ENCODE measurements at regions not wholly inside any gene's neighbourhood (a gene's known extent, or its start where the extent isn't known, plus 50 kb on each side); places are given as distances from the start of the nearest gene placed in this dataset.
"Not testable (repeated sequence)": the region's sequence is repeated elsewhere in the genome, so short reads cannot be mapped to it uniquely, and the experiment has no call there.

GRCh38 chr1:157367870-157368269 is 184.4 kb downstream of the FCRL5 start:
- no peak for DNase-seq

- peak in 1 of 2 donors; percentile 27 for DNase-seq
Observed at GRCh38 chr1:157367091-157367739, 185.1 kb downstream of the FCRL5 start.

GRCh38 chr1:157364612-157365011 is 187.7 kb downstream of the FCRL5 start:
- DNase-seq: peak; percentile 18 to 36

GRCh38 chr1:157363660-157364140 is 188.6 kb downstream of the FCRL5 start:
- peak; percentile 39 to 53 for DNase-seq

- DNase-seq: no peak
Observed at GRCh38 chr1:157360023-157360390, 192.3 kb downstream of the FCRL5 start.

DNA sequence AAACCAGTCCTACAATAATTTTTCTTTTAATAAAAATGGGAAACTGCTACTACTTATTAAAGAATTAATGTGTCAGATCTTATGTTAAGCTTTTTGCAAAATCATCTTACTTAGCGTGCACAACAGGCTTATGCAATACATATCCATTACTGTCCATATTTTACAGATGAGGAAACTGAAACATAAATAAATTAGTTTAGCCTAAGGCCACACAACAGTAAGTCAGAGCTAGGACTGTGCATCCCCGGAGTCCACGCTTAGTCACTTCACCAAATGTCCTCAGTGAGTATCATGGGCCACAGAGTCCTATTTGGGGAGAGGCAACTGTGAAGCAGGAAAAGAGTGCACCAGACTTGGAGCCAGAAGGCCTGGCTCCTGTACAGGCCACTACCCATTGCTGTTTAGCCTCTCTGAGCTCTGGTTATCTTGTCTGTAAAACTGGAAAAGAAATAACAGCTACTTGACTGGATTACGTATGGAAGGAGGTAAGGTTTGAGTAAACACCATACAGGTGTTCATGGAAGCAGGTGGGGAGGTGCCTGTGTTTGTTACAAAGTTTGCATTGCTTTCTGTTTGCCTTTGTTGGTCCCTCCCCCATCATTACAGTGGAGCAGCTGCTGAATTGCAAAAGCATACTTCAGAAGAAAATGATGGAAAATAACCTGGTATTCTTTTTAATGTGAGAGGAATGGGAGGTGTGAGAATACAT is 192.8 kb downstream of the FCRL5 start:
- peak; percentile 12 to 30 for DNase-seq

- DNase-seq: no peak
Observed at GRCh38 chr1:157357111-157357510, 195.2 kb downstream of the FCRL5 start.

GRCh38 chr1:157356601-157357000 is 195.7 kb downstream of the FCRL5 start:
- no peak for DNase-seq

- no peak for DNase-seq
Observed at GRCh38 chr1:157353546-157353945, 198.8 kb downstream of the FCRL5 start.

DNA sequence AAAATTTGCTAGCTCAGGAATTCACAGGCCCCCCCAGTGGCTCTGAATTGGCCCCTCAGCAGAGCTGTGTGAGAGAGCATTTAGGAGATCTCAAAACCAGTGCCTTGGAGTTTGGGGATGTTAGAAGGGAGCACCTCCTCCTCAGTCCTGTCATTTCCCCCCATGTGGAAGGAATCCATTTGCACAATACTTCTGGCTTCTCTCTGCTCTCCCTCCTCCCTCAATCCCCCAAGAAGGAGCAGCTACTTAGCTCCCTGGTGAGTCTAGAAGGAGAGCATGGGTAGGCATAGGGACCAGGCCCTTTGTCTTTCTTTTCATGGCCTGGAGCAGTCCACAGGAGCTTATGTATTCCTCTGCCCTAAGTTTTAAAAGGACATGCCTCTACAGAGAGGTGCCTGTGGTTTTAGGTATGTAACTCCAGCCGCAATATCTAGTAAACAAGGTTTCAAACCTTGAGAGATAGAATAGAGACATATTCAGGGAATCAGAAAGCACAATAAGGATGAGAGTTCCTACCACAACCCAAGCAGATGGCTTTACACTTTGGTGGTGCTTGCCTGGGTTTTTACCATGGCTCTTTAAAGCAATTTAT is 199.4 kb downstream of the FCRL5 start:
- no peak for DNase-seq

- no peak for DNase-seq
Observed at GRCh38 chr1:157352216-157352615, 200.1 kb downstream of the FCRL5 start.

DNA sequence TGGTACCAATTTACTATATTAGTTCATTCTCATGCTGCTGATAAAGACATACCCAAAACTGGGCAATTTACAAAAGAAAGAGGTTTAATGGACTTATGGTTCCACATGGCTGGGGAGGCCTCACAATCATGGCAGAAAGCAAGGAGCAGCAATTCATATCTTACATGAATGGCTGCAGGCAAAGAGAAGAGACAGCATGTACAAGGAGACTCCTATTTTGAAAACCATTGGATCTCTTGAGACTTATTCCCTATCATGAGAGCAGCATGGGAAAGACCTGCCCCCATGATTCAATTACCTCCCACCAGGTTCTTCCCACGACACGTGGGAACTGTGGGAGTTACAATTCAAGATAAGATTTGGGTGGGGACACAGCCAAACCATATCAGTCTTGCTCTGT is 200.5 kb downstream of the FCRL5 start:
- not testable (repeated sequence) for DNase-seq

GRCh38 chr1:157348538-157349480 is 203.5 kb downstream of the FCRL5 start:
- no peak for DNase-seq

- no peak for DNase-seq
Observed at GRCh38 chr1:157347506-157347905, 204.8 kb downstream of the FCRL5 start.

DNA sequence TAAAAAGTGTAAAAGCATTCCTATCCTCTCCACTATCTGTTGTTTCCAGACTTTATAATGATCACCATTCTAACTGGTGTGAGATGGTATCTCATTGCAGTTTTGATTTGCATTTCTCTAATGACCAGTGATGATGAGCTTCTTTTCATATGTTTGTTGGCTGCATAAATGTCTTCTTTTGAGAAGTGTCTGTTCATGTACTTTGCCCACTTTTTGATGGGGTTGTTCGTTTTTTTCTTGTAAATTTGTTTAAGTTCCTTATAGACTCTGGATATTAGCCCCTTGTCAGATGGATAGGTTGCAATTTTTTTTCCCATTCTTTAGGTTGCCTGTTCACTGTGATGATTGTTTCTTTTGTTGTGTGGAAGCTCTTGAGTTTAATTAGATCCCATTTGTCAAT is 199.6 kb upstream of the ETV3 start:
- not testable (repeated sequence) for DNase-seq

DNA sequence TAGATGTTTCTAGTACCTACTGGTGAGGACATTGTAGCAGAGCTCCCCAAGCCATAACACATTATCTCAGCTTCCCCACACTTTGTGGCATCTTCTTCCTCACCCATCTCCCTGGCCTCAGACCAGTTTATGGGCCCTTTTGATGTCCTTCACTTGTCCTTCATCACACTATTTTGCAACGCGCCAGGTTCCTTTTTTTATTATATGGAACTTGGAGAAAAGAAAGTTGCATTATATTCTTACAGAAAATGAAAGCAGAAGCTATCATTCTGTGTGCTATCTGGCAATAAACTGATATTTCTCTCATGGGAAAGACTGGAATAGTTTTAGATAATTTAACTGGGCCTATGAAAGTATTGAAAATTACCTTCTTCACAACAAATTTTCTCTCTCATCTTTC is 196.9 kb upstream of the ETV3 start:
- peak; percentile 51 to 59 for DNase-seq

GRCh38 chr1:157334041-157334440 is 195.8 kb upstream of the ETV3 start:
- DNase-seq: no peak

DNA sequence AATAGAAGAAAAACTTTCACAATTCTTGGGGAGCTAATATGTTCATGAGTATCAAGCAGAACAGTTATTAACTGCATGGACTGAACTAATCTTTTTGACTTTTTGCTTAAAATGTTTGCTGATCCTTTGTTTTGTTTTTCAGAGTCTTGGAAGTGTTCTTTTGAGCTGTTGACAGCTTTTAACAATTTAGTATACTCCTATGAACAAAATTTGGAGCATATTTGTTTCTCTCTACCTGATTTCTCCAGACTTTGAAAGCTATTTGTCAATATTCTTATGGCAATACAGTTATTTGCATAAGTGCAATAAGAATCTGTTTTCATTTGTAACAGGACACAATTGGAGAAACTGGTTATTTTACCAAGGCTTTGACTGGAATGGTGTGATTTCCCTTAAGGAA is 192.0 kb upstream of the ETV3 start:
- DNase-seq: not testable (repeated sequence)

- not testable (repeated sequence) for DNase-seq
Observed at GRCh38 chr1:157328120-157328519, 189.9 kb upstream of the ETV3 start.

- no peak for DNase-seq
Observed at GRCh38 chr1:157326173-157326859, 188.1 kb upstream of the ETV3 start.

- no peak for DNase-seq
Observed at GRCh38 chr1:157325220-157325619, 187.0 kb upstream of the ETV3 start.

DNA sequence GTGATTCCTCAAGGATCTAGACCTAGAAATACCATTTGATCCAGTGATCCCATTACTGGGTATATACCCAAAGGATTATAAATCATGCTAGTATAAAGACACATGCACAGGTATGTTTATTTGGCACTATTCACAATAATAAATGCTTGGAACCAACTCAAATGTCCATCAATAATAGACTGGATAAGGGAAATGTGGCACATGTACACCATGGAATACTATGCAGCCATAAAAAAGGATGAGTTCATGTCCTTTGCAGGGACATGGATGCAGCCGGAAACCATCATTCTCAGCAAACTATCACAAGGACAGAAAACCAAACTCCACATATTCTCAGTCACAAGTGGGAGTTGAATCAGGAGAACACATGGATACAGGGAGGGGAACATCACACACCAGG is 183.8 kb upstream of the ETV3 start:
- not testable (repeated sequence) for DNase-seq
